DND-41 (cell line): ENCODE measurements at regions not wholly inside any gene's neighbourhood (a gene's known extent, or its start where the extent isn't known, plus 50 kb on each side); places are given as distances from the start of the nearest gene placed in this dataset.

ENCODE experiments used
- EZH2 ChIP-seq: IDR thresholded peaks from 3 replicates; pipeline ENCODE4 v1.6.1; 2012; ENCODE audit warnings: borderline replicate concordance, low read depth, mild to moderate bottlenecking, moderate library complexity, low read length, inconsistent platforms; ENCODE audit not compliant: severe bottlenecking
- TF ChIP-seq, protein P1 (sequence below): IDR thresholded peaks from 2 replicates; pipeline ENCODE4 v1.5.1; 2012; ENCODE audit warnings: borderline replicate concordance, low read length, moderate library complexity, mild to moderate bottlenecking; ENCODE audit not compliant: poor library complexity, severe bottlenecking; ENCODE audit errors: extremely low read depth

- TF ChIP-seq, protein P1, sequence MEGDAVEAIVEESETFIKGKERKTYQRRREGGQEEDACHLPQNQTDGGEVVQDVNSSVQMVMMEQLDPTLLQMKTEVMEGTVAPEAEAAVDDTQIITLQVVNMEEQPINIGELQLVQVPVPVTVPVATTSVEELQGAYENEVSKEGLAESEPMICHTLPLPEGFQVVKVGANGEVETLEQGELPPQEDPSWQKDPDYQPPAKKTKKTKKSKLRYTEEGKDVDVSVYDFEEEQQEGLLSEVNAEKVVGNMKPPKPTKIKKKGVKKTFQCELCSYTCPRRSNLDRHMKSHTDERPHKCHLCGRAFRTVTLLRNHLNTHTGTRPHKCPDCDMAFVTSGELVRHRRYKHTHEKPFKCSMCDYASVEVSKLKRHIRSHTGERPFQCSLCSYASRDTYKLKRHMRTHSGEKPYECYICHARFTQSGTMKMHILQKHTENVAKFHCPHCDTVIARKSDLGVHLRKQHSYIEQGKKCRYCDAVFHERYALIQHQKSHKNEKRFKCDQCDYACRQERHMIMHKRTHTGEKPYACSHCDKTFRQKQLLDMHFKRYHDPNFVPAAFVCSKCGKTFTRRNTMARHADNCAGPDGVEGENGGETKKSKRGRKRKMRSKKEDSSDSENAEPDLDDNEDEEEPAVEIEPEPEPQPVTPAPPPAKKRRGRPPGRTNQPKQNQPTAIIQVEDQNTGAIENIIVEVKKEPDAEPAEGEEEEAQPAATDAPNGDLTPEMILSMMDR, result no peak
- TF ChIP-seq EZH2, result no peak
These were observed 1307.7 kb upstream of the LRRTM3 start for GRCh38 chr10:65618126-65618525.
